ENCODE measurements at regions not wholly inside any gene's neighbourhood (a gene's known extent, or its start where the extent isn't known, plus 50 kb on each side); places are given as distances from the start of the nearest gene placed in this dataset.

DNA sequence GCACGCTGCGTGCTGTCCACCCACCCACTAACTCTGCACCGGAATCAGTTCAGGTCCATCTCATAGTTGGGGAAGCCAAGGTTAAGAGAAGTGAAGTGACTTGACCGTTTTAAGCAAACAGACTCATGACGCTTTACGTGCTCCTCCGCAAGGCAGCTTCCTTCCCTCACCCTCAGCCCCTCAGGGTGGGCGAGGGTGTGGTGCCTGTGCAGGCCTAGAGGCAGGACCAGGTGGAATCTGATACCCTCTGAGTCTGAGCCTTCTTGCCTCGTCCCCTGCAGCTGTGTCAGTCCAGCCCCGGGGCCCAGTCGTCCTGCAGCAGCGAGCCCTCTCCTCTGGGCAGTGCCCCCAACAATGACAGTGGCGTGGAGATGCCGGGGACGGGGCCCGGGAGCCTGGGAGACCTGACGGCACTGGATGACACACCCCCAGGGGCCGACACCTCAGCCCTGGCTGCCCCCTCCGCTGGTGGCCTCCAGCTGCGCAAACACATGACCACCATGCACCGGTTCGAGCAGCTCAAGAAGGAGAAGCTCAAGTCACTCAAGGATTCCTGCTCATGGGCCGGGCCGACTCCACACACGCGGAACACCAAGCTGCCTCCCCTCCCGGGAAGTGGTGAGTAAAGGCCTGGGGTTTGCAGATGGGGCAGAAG lies 250.5 kb downstream of the GLI2 start (continued):
- TF ChIP-seq, protein P1, sequence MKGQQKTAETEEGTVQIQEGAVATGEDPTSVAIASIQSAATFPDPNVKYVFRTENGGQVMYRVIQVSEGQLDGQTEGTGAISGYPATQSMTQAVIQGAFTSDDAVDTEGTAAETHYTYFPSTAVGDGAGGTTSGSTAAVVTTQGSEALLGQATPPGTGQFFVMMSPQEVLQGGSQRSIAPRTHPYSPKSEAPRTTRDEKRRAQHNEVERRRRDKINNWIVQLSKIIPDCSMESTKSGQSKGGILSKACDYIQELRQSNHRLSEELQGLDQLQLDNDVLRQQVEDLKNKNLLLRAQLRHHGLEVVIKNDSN (CRISPR knock-in tag; IDR thresholded peaks at IDR 0.05): no peak
- TF ChIP-seq FOXK1 (CRISPR knock-in tag; IDR thresholded peaks at IDR 0.05) (no peak), TEAD1 (CRISPR knock-in tag; IDR thresholded peaks at IDR 0.05) (no peak), GRHL2 (CRISPR knock-in tag; IDR thresholded peaks at IDR 0.05; ENCODE audit: insufficient replicate concordance, severe bottlenecking) (no peak)
- TF ChIP-seq, protein P2, sequence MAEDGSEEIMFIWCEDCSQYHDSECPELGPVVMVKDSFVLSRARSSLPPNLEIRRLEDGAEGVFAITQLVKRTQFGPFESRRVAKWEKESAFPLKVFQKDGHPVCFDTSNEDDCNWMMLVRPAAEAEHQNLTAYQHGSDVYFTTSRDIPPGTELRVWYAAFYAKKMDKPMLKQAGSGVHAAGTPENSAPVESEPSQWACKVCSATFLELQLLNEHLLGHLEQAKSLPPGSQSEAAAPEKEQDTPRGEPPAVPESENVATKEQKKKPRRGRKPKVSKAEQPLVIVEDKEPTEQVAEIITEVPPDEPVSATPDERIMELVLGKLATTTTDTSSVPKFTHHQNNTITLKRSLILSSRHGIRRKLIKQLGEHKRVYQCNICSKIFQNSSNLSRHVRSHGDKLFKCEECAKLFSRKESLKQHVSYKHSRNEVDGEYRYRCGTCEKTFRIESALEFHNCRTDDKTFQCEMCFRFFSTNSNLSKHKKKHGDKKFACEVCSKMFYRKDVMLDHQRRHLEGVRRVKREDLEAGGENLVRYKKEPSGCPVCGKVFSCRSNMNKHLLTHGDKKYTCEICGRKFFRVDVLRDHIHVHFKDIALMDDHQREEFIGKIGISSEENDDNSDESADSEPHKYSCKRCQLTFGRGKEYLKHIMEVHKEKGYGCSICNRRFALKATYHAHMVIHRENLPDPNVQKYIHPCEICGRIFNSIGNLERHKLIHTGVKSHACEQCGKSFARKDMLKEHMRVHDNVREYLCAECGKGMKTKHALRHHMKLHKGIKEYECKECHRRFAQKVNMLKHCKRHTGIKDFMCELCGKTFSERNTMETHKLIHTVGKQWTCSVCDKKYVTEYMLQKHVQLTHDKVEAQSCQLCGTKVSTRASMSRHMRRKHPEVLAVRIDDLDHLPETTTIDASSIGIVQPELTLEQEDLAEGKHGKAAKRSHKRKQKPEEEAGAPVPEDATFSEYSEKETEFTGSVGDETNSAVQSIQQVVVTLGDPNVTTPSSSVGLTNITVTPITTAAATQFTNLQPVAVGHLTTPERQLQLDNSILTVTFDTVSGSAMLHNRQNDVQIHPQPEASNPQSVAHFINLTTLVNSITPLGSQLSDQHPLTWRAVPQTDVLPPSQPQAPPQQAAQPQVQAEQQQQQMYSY (CRISPR knock-in tag; IDR thresholded peaks at IDR 0.05): no peak

DNA sequence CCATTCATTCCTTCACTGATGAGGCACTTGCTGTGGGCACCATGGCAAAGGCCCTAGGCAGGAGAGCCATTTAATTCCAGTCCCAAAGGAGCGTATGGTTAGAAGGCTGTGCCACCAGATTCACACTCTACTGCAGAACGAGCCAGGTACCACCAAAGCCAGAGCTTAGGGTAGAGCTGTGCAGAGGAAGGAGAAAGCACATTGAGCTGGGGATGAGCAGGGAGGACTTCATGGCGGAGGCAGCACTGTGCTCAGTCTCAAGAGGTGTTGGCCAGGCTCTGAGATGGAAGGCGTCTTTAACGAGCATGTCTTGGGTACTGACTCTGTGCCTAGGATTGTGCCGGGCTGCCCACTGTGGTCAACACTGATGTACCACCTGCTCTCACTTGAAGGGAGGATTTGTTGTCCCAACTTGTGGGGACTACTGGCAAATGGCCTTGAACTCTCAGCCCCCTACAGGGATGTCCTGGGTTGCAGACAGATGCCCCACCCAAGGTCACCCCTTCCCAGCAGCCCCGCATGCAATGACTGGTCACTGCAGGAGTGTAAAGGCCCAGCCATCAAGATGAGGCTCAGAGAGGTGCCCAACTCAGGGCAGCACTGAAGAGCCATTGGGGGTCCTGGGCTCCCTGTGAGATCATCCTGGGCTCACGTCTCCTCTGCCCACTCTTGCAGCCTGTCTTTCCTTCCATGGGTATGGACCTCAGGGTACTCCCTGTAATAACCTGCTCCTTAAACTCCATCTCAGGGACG lies 251.4 kb downstream of the GLI2 start:
- Mint-ChIP-seq H3K9me3 (no peaks in the 10 kb centered on the region), H3K4me3 (no peak overlapping the region), H3K36me3 (peaks cover 52% of the 10 kb centered on the region), H3K27ac (no peak overlapping the region), H3K4me1 (peaks cover 7% of the 10 kb centered on the region), H3K27me3 (ENCODE audit: low read depth) (no peaks in the 10 kb centered on the region)
- CTCF ChIA-PET: no interaction called here
- ATAC-seq (no peak), DNase-seq (ENCODE audit: low spot score) (no peak)
- POLR2A ChIA-PET: no interaction called here
- TF ChIP-seq, protein P3, sequence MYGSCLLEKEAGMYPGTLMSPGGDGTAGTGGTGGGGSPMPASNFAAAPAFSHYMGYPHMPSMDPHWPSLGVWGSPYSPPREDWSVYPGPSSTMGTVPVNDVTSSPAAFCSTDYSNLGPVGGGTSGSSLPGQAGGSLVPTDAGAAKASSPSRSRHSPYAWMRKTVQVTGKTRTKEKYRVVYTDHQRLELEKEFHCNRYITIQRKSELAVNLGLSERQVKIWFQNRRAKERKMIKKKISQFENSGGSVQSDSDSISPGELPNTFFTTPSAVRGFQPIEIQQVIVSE (CRISPR knock-in tag; IDR thresholded peaks at IDR 0.05; ENCODE audit: borderline replicate concordance): no peak
- TF ChIP-seq ZBTB21 (CRISPR knock-in tag; IDR thresholded peaks at IDR 0.05; ENCODE audit: borderline replicate concordance): no peak
- TF ChIP-seq HMGA2 (CRISPR knock-in tag; IDR thresholded peaks at IDR 0.05): no peak
- no peak for TF ChIP-seq SMAD4 (CRISPR knock-in tag; IDR thresholded peaks at IDR 0.05)
- TF ChIP-seq, protein P4, sequence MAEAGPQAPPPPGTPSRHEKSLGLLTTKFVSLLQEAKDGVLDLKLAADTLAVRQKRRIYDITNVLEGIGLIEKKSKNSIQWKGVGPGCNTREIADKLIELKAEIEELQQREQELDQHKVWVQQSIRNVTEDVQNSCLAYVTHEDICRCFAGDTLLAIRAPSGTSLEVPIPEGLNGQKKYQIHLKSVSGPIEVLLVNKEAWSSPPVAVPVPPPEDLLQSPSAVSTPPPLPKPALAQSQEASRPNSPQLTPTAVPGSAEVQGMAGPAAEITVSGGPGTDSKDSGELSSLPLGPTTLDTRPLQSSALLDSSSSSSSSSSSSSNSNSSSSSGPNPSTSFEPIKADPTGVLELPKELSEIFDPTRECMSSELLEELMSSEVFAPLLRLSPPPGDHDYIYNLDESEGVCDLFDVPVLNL (CRISPR knock-in tag; IDR thresholded peaks at IDR 0.05; ENCODE audit: borderline replicate concordance, low read depth): no peak
- TF ChIP-seq, protein P5, sequence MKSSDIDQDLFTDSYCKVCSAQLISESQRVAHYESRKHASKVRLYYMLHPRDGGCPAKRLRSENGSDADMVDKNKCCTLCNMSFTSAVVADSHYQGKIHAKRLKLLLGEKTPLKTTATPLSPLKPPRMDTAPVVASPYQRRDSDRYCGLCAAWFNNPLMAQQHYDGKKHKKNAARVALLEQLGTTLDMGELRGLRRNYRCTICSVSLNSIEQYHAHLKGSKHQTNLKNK (CRISPR knock-in tag; IDR thresholded peaks at IDR 0.05): no peak
- no peak for TF ChIP-seq OVOL2 (CRISPR knock-in tag; IDR thresholded peaks at IDR 0.05; ENCODE audit: borderline replicate concordance)
- TF ChIP-seq NR1H2 (CRISPR knock-in tag; IDR thresholded peaks at IDR 0.05): no peak
- TF ChIP-seq FOXJ3 (CRISPR knock-in tag; IDR thresholded peaks at IDR 0.05; ENCODE audit: borderline replicate concordance): no peak
- TF ChIP-seq, protein P6, sequence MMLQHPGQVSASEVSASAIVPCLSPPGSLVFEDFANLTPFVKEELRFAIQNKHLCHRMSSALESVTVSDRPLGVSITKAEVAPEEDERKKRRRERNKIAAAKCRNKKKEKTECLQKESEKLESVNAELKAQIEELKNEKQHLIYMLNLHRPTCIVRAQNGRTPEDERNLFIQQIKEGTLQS (CRISPR knock-in tag; conservative IDR thresholded peaks at IDR 0.05): no peak
- TF ChIP-seq, protein P7, sequence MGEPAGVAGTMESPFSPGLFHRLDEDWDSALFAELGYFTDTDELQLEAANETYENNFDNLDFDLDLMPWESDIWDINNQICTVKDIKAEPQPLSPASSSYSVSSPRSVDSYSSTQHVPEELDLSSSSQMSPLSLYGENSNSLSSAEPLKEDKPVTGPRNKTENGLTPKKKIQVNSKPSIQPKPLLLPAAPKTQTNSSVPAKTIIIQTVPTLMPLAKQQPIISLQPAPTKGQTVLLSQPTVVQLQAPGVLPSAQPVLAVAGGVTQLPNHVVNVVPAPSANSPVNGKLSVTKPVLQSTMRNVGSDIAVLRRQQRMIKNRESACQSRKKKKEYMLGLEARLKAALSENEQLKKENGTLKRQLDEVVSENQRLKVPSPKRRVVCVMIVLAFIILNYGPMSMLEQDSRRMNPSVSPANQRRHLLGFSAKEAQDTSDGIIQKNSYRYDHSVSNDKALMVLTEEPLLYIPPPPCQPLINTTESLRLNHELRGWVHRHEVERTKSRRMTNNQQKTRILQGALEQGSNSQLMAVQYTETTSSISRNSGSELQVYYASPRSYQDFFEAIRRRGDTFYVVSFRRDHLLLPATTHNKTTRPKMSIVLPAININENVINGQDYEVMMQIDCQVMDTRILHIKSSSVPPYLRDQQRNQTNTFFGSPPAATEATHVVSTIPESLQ (CRISPR knock-in tag; IDR thresholded peaks at IDR 0.05): no peak
- TF ChIP-seq, protein P8, sequence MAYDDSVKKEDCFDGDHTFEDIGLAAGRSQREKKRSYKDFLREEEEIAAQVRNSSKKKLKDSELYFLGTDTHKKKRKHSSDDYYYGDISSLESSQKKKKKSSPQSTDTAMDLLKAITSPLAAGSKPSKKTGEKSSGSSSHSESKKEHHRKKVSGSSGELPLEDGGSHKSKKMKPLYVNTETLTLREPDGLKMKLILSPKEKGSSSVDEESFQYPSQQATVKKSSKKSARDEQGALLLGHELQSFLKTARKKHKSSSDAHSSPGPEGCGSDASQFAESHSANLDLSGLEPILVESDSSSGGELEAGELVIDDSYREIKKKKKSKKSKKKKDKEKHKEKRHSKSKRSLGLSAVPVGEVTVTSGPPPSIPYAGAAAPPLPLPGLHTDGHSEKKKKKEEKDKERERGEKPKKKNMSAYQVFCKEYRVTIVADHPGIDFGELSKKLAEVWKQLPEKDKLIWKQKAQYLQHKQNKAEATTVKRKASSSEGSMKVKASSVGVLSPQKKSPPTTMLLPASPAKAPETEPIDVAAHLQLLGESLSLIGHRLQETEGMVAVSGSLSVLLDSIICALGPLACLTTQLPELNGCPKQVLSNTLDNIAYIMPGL (CRISPR knock-in tag; IDR thresholded peaks at IDR 0.05): no peak
- TF ChIP-seq ZNF263 (CRISPR knock-in tag; IDR thresholded peaks at IDR 0.05; ENCODE audit: low read depth): no peak
- no peak for TF ChIP-seq KAT7 (CRISPR knock-in tag; IDR thresholded peaks at IDR 0.05; ENCODE audit: borderline replicate concordance)
- TF ChIP-seq ZNF423 (CRISPR knock-in tag; IDR thresholded peaks at IDR 0.05): no peak
- TF ChIP-seq, protein P9, sequence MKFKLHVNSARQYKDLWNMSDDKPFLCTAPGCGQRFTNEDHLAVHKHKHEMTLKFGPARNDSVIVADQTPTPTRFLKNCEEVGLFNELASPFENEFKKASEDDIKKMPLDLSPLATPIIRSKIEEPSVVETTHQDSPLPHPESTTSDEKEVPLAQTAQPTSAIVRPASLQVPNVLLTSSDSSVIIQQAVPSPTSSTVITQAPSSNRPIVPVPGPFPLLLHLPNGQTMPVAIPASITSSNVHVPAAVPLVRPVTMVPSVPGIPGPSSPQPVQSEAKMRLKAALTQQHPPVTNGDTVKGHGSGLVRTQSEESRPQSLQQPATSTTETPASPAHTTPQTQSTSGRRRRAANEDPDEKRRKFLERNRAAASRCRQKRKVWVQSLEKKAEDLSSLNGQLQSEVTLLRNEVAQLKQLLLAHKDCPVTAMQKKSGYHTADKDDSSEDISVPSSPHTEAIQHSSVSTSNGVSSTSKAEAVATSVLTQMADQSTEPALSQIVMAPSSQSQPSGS (CRISPR knock-in tag; IDR thresholded peaks at IDR 0.05; ENCODE audit: borderline replicate concordance, low read depth): no peak
- no peak for TF ChIP-seq TEAD4 (CRISPR knock-in tag; IDR thresholded peaks at IDR 0.05)
